ENCODE measurements at regions not wholly inside any gene's neighbourhood (a gene's known extent, or its start where the extent isn't known, plus 50 kb on each side); places are given as distances from the start of the nearest gene placed in this dataset.

GRCh38 chr2:19748073-19748375, 153.8 kb downstream of the TTC32 start:
- no peak for DNase-seq (ENCODE audit: low spot score)

GRCh38 chr2:19747310-19748072, 154.3 kb downstream of the TTC32 start:
- no peak for DNase-seq (ENCODE audit: low spot score)

- DNase-seq (ENCODE audit: low spot score), result peak; percentile 3
Measured at GRCh38 chr2:19746611-19747309, 155.0 kb downstream of the TTC32 start.

- DNase-seq (ENCODE audit: low spot score), result no peak
Measured at GRCh38 chr2:19746137-19746600, 155.6 kb downstream of the TTC32 start.

GRCh38 chr2:19745318-19746136, 156.3 kb downstream of the TTC32 start:
- DNase-seq (ENCODE audit: low spot score), result no peak

GRCh38 chr2:19744456-19745199, 157.2 kb downstream of the TTC32 start:
- no peak for DNase-seq (ENCODE audit: low spot score)

- DNase-seq (ENCODE audit: low spot score), result no peak
Measured at GRCh38 chr2:19743641-19744040, 158.1 kb downstream of the TTC32 start.

GRCh38 chr2:19742872-19743271, 158.9 kb downstream of the TTC32 start:
- no peak for DNase-seq (ENCODE audit: low spot score)

GRCh38 chr2:19739256-19739655, 162.5 kb downstream of the TTC32 start:
- DNase-seq (ENCODE audit: low spot score), result no peak

GRCh38 chr2:19738707-19739106, 163.1 kb downstream of the TTC32 start:
- no peak for DNase-seq (ENCODE audit: low spot score)

- DNase-seq (ENCODE audit: low spot score), result no peak
Measured at GRCh38 chr2:19736191-19736831, 165.5 kb downstream of the TTC32 start.

- no peak for DNase-seq (ENCODE audit: low spot score)
Measured at GRCh38 chr2:19733951-19734425, 167.8 kb downstream of the TTC32 start.

- no peak for DNase-seq (ENCODE audit: low spot score)
Measured at GRCh38 chr2:19733390-19733789, 168.4 kb downstream of the TTC32 start.

GRCh38 chr2:19732255-19732654, 169.5 kb downstream of the TTC32 start:
- DNase-seq (ENCODE audit: low spot score), result no peak

GRCh38 chr2:19731515-19731914, 170.3 kb downstream of the TTC32 start:
- DNase-seq (ENCODE audit: low spot score), result no peak

- no peak for DNase-seq (ENCODE audit: low spot score)
Measured at GRCh38 chr2:19731037-19731436, 170.7 kb downstream of the TTC32 start.

GRCh38 chr2:19728125-19728524, 173.7 kb downstream of the TTC32 start:
- DNase-seq (ENCODE audit: low spot score), result no peak

- DNase-seq (ENCODE audit: low spot score), result no peak
Measured at GRCh38 chr2:19725392-19725791, 176.4 kb downstream of the TTC32 start.

- no peak for DNase-seq (ENCODE audit: low spot score)
Measured at GRCh38 chr2:19723021-19723420, 178.8 kb downstream of the TTC32 start.

GRCh38 chr2:19722531-19722971, 179.2 kb downstream of the TTC32 start:
- DNase-seq (ENCODE audit: low spot score), result no peak

- no peak for DNase-seq (ENCODE audit: low spot score)
Measured at GRCh38 chr2:19720306-19720705, 181.5 kb downstream of the TTC32 start.
